Jurkat, Clone E6-1 (cell line): ENCODE measurements at regions not wholly inside any gene's neighbourhood (a gene's known extent, or its start where the extent isn't known, plus 50 kb on each side); places are given as distances from the start of the nearest gene placed in this dataset.
"Not testable (repeated sequence)": the region's sequence is repeated elsewhere in the genome, so short reads cannot be mapped to it uniquely, and the experiment has no call there.

Experiments used
- DNase-seq: peaks from one replicate; pipeline ENCODE4 v3.0.0-alpha.2; 2011; ENCODE audit warnings: low read depth, low spot score
- H3K4me3 ChIP-seq: 2 replicates; pipeline ENCODE4 v1.5.1; 2011; ENCODE audit warnings: mild to moderate bottlenecking, low read length, control low read depth, moderate library complexity

GRCh38 chr3:176605553-176605952 is 591.7 kb downstream of the TBL1XR1 start:
- not testable (repeated sequence) for H3K4me3 ChIP-seq, DNase-seq

- no peak overlapping the region for H3K4me3 ChIP-seq
- DNase-seq, result no peak
Observed at GRCh38 chr3:176595307-176595706, 602.0 kb downstream of the TBL1XR1 start.

DNA sequence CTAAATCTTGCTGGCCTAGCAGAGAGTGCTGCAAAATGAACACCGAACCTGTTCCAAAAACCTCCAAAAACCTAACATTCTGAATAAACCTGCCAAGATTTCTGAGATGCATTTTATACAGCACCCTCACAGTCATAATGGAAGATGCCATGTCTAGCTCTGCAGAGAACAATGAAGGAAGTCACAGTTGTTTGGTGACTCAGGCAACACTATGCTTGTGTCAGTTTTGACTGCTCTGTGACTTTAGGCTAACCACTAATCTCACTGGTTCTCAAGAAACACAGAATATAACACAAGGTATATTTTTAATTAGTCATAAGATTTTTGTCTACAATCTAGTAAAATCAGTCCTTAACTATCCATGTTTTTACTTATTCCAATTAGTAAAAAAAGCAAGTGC is 606.6 kb downstream of the TBL1XR1 start:
- DNase-seq, result no peak

DNA sequence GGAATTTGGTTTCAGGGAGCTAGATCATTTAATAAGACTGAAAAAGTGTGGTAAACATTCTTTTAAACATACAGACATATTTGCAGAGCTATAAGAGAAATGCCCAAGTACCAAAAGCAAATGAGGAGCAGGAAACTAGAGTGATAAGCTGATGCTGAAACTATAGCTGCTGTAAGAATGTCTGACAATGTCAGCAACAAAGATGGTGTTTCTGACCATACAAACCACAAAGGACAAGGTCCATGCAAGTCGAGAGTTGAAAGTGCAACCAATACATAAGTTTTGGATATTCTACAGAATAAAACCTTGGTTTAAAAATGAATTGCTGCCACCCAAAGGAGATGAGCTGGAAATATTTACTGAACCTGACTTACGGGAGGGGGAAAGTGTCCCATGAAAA is 610.2 kb downstream of the TBL1XR1 start:
- no peak overlapping the region for H3K4me3 ChIP-seq

More for the DNA sequence above, 606.6 kb downstream of the TBL1XR1 start:
- no peak overlapping the region for H3K4me3 ChIP-seq

DNA sequence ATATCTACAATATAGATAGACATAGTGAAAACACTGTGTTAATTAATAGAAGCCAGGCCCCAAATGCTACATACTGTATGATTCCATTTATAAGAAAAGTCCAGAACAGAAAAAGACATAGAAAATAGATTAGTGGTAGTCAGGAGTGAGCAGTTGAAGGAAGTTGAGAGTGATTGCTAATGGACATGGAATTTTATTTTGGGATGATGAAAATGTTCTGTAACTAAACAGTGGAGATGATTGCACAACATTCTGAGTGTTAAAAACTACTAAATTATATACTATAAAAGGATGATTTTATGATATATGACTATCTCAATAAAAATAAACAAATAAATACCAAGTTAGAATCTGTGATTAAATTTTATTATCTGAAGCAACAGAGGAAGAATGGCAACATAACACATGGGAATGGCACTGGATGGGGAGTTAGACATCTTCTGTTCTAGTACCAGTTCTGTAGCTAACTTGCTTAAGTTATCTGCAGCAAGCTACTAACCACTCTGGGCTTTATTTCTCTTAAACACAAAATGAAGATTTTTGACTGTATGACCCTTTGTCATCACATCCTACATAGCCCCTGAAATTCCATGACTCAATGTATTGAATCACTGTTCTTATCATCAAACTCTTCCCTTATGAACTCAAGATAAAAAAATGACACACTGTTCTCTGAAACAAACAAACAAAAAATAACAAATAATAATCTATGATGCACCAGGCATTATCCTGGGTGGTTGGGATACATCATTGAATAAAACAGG is 612.7 kb downstream of the TBL1XR1 start:
- DNase-seq, result no peak
- no peak overlapping the region for H3K4me3 ChIP-seq

More for the DNA sequence above, 610.2 kb downstream of the TBL1XR1 start:
- DNase-seq, result no peak

DNA sequence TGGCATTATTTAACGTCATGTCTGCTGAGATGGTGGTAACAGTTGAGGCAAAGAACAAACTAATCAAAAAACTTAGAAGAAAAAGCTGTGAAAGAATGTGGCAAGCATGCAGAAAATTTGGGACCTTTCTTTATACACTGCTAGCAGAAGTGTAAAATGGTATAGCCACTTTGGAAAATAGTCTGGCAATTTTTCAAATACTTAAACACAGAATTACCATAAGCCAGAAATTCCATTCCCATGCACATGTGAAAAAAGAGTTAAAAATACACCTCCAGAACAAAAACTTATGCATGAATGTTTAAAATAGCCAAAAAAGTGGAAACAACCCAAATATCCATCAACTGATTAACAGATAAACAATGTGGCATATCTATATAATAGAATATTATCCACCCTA is 613.3 kb downstream of the TBL1XR1 start:
- no peak for DNase-seq
- H3K4me3 ChIP-seq, result no peak overlapping the region

GRCh38 chr3:176581589-176581988 is 615.7 kb downstream of the TBL1XR1 start:
- DNase-seq, result no peak

DNA sequence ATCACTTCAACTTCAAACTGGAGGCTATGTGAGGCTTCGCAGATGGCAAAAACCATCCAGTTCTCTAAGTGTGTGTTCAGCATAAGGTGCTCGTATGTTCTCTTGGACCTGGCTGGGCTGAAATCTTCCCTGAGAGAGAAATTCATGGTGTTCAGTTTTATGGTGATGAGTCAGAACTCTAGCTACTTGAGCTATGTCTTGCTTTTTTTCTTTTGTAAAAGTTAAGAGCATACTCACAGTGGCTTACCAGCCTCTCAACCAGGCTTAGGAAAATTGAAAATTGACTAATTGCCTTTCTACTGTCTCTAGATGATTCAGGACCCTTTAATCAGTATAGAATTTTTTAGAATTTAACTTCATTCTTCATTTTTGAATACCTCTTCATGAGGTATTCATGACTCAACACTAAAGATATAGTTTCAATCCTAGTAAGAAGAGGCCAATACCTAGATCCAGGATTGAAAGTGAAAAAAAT is 617.5 kb downstream of the TBL1XR1 start:
- DNase-seq, result no peak
- H3K4me3 ChIP-seq, result no peak overlapping the region

More at GRCh38 chr3:176581589-176581988, 615.7 kb downstream of the TBL1XR1 start:
- no peak overlapping the region for H3K4me3 ChIP-seq

- DNase-seq, result no peak
Observed at GRCh38 chr3:176578316-176578715, 619.0 kb downstream of the TBL1XR1 start.

GRCh38 chr3:176577447-176577846 is 619.8 kb downstream of the TBL1XR1 start:
- no peak for DNase-seq
- H3K4me3 ChIP-seq, result no peak overlapping the region

More at GRCh38 chr3:176578316-176578715, 619.0 kb downstream of the TBL1XR1 start:
- H3K4me3 ChIP-seq, result no peak overlapping the region

DNA sequence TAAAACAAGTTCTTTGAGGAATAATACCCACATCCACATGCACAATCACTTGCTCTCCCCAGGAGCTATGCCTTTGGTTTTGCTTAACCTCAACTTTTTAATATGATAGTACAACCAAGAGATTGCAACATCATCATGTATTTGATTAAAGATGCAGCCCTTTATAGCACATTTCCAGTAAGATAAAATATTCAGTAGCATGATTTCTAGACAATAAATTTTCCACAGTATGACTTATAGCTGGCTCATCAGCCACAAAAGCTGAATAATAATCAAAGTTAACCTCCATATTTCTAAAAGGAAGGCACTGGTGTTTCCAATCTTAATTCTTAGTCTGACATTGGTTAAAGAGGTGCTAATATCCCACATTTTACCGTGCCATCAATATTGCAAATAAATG is 622.5 kb downstream of the TBL1XR1 start:
- DNase-seq, result no peak
- H3K4me3 ChIP-seq, result no peak overlapping the region

GRCh38 chr3:176571926-176572325 is 625.4 kb downstream of the TBL1XR1 start:
- no peak overlapping the region for H3K4me3 ChIP-seq
- DNase-seq, result no peak

GRCh38 chr3:176570992-176571391 is 626.3 kb downstream of the TBL1XR1 start:
- H3K4me3 ChIP-seq, result no peak overlapping the region

GRCh38 chr3:176568189-176568588 is 629.1 kb downstream of the TBL1XR1 start:
- H3K4me3 ChIP-seq, result no peak overlapping the region
- no peak for DNase-seq

More at GRCh38 chr3:176570992-176571391, 626.3 kb downstream of the TBL1XR1 start:
- DNase-seq, result no peak

GRCh38 chr3:176566757-176567156 is 630.5 kb downstream of the TBL1XR1 start:
- no peak for DNase-seq
- H3K4me3 ChIP-seq, result no peak overlapping the region

- H3K4me3 ChIP-seq, result no peak overlapping the region
- no peak for DNase-seq
Observed at GRCh38 chr3:176562331-176562730, 635.0 kb downstream of the TBL1XR1 start.

DNA sequence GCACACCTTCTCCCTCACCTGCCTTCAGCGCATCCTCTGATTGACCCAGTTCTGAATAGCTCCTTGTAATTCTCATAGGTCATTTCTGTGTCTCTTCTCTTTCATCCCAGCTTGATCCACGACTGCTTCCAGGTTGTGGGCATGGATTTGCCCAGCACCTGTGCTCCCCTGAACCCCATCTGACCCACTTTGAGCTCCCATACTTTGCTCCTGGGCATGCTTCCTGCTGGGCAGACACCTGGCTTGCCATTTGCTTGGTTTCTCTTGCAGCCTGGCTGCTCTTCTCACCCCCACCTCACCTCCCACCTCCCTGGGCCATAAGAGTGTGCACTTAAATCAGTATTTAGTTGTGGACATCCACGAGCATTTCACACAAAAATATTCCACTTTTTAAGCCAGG is 635.5 kb downstream of the TBL1XR1 start:
- DNase-seq, result no peak
- H3K4me3 ChIP-seq, result no peak overlapping the region

- no peak for DNase-seq
- no peak overlapping the region for H3K4me3 ChIP-seq
Observed at GRCh38 chr3:176554791-176555654, 642.3 kb downstream of the TBL1XR1 start.

GRCh38 chr3:176554264-176554663 is 643.0 kb downstream of the TBL1XR1 start:
- no peak overlapping the region for H3K4me3 ChIP-seq
- DNase-seq, result no peak

DNA sequence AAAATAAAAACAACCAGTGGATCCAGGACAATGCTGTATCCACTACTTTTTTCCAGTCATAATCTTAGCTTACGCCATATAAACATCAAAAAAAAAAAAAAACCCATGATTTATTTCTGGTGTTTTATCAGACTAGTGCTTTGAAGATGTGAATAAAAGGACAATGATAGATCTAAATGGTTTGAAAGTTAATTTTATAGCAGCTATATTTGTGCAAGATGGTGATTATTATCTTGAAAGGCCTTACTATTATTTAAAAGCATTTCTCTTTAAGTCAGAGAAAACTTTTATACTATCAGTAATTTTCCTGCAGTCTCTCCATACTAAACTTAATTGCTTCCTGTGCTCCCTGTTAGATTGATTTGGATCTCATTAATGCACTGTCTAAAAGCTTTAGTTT is 670.3 kb downstream of the TBL1XR1 start:
- no peak overlapping the region for H3K4me3 ChIP-seq
- DNase-seq, result no peak
